ENCODE measurements at regions not wholly inside any gene's neighbourhood (a gene's known extent, or its start where the extent isn't known, plus 50 kb on each side); places are given as distances from the start of the nearest gene placed in this dataset.

- no peaks in the 10 kb centered on the region for H3K9me3 ChIP-seq (ENCODE audit: control insufficient read depth in 2 of 2, insufficient read depth in 1 of 2, low read depth in 1 of 2, low read length in 1 of 2)
- no peaks in the 10 kb centered on the region for H3K4me1 ChIP-seq (ENCODE audit: control insufficient read depth in 3 of 3, insufficient read depth in 2 of 3, low read depth in 1 of 3, low read length in 2 of 3)
- 9 to 23% (median 12%) methylated on average over 12 of the region's 12 CpGs for WGBS, 3 donors
- H3K27me3 ChIP-seq (ENCODE audit: control insufficient read depth in 3 of 3, insufficient read depth in 3 of 3, low read length in 3 of 3), result no peaks in the 10 kb centered on the region
- H3K4me3 ChIP-seq (ENCODE audit: low read depth in 1 of 3, low read length in 3 of 3), result no peak overlapping the region
- no peaks in the 10 kb centered on the region for H3K36me3 ChIP-seq (ENCODE audit: control insufficient read depth in 3 of 3, insufficient read depth in 2 of 3, low read depth in 1 of 3, low read length in 3 of 3)
- DNase-seq, result peak; percentile 77 to 88
- FAIRE-seq, result no peak
- no peak overlapping the region for H3K27ac ChIP-seq (ENCODE audit: low read depth in 1 of 3, low read length in 2 of 3)
Measured at GRCh38 chr15:38817427-38818156, 253.0 kb upstream of the RASGRP1 start.

GRCh38 chr15:38818157-38818790 lies 253.7 kb upstream of the RASGRP1 start:
- H3K4me1 ChIP-seq (ENCODE audit: control insufficient read depth in 3 of 3, insufficient read depth in 2 of 3, low read depth in 1 of 3, low read length in 2 of 3), result no peaks in the 10 kb centered on the region
- WGBS, 3 donors, result 82 to 86% (median 84%) methylated on average over 9 of the region's 9 CpGs
- no peak overlapping the region for H3K4me3 ChIP-seq (ENCODE audit: low read depth in 1 of 3, low read length in 3 of 3)
- DNase-seq (no peak), FAIRE-seq (no peak)
- H3K36me3 ChIP-seq (ENCODE audit: control insufficient read depth in 3 of 3, insufficient read depth in 2 of 3, low read depth in 1 of 3, low read length in 3 of 3), result no peaks in the 10 kb centered on the region
- no peaks in the 10 kb centered on the region for H3K27me3 ChIP-seq (ENCODE audit: control insufficient read depth in 3 of 3, insufficient read depth in 3 of 3, low read length in 3 of 3)
- no peak overlapping the region for H3K27ac ChIP-seq (ENCODE audit: low read depth in 1 of 3, low read length in 2 of 3)
- H3K9me3 ChIP-seq (ENCODE audit: control insufficient read depth in 2 of 2, insufficient read depth in 1 of 2, low read depth in 1 of 2, low read length in 1 of 2), result no peaks in the 10 kb centered on the region

DNA sequence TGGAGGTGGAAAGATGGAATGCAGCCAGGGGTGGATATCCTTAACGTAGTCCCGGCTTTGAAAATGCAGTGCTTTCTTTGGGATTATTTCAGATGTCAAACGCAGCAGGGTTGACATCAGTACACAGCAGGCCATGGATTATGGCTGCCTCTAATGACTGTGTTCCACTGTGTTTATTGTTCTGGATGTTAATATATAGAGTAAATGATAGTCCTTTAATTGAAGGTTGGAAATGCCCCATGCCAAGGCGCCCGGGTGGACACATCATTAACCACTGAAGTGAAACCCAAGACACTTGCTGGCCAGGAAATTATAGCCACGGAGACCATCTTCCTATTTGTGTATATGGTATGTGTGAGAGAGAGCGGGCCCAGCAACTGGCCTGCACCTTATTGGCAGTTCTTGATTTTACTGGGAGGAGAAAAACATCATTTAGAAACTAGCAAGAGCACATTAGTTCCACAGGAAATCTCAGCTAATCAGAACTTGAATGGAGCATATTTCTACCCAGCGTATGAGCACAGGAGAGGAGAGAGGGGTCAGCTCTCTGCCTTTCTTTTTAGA lies 254.9 kb upstream of the RASGRP1 start:
- no peaks in the 10 kb centered on the region for H3K9me3 ChIP-seq (ENCODE audit: control insufficient read depth in 2 of 2, insufficient read depth in 1 of 2, low read depth in 1 of 2, low read length in 1 of 2)
- DNase-seq, result no peak
- H3K4me3 ChIP-seq (ENCODE audit: low read depth in 1 of 3, low read length in 3 of 3), result no peak overlapping the region
- no peak overlapping the region for H3K27ac ChIP-seq (ENCODE audit: low read depth in 1 of 3, low read length in 2 of 3)
- H3K36me3 ChIP-seq (ENCODE audit: control insufficient read depth in 3 of 3, insufficient read depth in 2 of 3, low read depth in 1 of 3, low read length in 3 of 3), result no peaks in the 10 kb centered on the region
- H3K4me1 ChIP-seq (ENCODE audit: control insufficient read depth in 3 of 3, insufficient read depth in 2 of 3, low read depth in 1 of 3, low read length in 2 of 3), result no peaks in the 10 kb centered on the region
- H3K27me3 ChIP-seq (ENCODE audit: control insufficient read depth in 3 of 3, insufficient read depth in 3 of 3, low read length in 3 of 3), result no peaks in the 10 kb centered on the region
- WGBS, 3 donors, result 73 to 80% (median 77%) methylated on average over 8 of the region's 8 CpGs
- no peak for FAIRE-seq

DNA sequence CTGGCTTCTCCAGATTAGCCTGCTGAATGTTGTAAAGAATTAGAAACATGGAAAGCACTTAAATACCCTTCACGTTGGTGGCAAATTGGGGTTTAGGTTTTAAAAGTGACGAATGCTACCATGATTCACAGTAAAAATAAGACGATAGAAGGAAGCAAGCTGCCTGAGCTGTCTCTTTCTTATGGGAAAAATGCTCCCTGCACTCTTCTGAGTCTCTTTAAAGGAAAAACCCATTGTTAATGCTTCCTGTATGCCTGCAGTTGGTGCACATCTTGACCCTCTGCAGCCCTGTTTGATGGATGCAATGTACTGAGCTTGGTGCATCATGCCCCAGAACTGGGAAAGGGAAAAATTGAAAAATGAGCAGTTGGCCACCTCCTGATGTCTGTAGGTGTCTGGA lies 258.6 kb upstream of the RASGRP1 start:
- Histone ChIP-seq H3K27ac (ENCODE audit: low read depth in 1 of 3, low read length in 2 of 3) (no peak overlapping the region), H3K4me1 (ENCODE audit: control insufficient read depth in 3 of 3, insufficient read depth in 2 of 3, low read depth in 1 of 3, low read length in 2 of 3) (no peaks in the 10 kb centered on the region), H3K4me3 (ENCODE audit: low read depth in 1 of 3, low read length in 3 of 3) (no peak overlapping the region), H3K36me3 (ENCODE audit: control insufficient read depth in 3 of 3, insufficient read depth in 2 of 3, low read depth in 1 of 3, low read length in 3 of 3) (no peaks in the 10 kb centered on the region), H3K9me3 (ENCODE audit: control insufficient read depth in 2 of 2, insufficient read depth in 1 of 2, low read depth in 1 of 2, low read length in 1 of 2) (no peaks in the 10 kb centered on the region), H3K27me3 (ENCODE audit: control insufficient read depth in 3 of 3, insufficient read depth in 3 of 3, low read length in 3 of 3) (no peaks in the 10 kb centered on the region)
- WGBS, 3 donors, result 80 to 90% (median 87%) methylated on average over 3 of the region's 3 CpGs
- DNase-seq, result no peak
- no peak for FAIRE-seq

DNA sequence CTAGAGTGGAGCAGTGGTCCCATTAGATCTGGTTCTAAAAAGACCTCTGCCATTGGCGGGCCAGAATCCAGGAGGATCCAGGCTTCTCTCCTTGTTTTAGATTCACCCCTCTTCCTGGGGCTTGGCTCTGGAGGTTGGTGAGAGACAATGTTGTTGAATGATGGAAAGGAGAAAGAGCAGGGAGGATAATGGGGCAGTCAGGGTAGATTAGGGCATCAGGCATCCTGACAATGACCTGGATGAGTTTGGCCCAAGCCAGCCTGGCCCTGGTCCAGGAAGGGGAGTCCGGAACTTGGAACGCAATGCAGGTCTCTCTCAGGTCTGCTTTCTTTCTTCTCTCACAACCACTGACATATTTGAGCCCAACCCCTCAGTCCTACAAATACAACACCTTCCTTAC lies 260.1 kb upstream of the RASGRP1 start:
- H3K27me3 ChIP-seq (ENCODE audit: control insufficient read depth in 3 of 3, insufficient read depth in 3 of 3, low read length in 3 of 3), result no peaks in the 10 kb centered on the region
- 73 to 93% (median 84%) methylated on average over 3 of the region's 3 CpGs for WGBS, 3 donors
- DNase-seq, result no peak

DNA sequence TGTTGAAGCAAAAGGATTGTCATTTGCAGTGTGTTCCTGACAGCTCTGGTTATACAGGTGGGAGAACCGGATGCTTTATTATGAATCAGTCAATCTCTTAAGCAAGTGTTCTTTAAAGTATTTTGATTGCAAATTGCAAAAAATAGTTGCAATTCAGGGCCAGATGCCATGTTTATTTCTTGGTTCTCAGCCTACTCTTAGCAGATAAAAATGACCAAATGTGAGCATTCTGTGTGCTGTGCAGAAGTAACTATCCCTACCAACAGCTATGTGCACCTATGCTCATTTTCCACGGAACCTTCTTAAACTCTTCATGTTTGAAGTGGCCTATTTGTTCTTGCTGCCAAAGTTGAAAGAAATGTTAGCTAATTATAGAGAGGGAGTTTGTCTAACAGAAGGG lies 262.3 kb upstream of the RASGRP1 start:
- no peak for DNase-seq
- H3K9me3 ChIP-seq (ENCODE audit: control insufficient read depth in 2 of 2, insufficient read depth in 1 of 2, low read depth in 1 of 2, low read length in 1 of 2), result no peaks in the 10 kb centered on the region
- no peaks in the 10 kb centered on the region for H3K4me1 ChIP-seq (ENCODE audit: control insufficient read depth in 3 of 3, insufficient read depth in 2 of 3, low read depth in 1 of 3, low read length in 2 of 3)
- WGBS, 3 donors, result 69 to 85% (median 76%) methylated on average over 2 of the region's 2 CpGs
- no peak overlapping the region for H3K4me3 ChIP-seq (ENCODE audit: low read depth in 1 of 3, low read length in 3 of 3)
- H3K36me3 ChIP-seq (ENCODE audit: control insufficient read depth in 3 of 3, insufficient read depth in 2 of 3, low read depth in 1 of 3, low read length in 3 of 3), result no peaks in the 10 kb centered on the region
- FAIRE-seq, result no peak
- H3K27me3 ChIP-seq (ENCODE audit: control insufficient read depth in 3 of 3, insufficient read depth in 3 of 3, low read length in 3 of 3), result peaks cover 0 to 1% (median 0%) of the 10 kb centered on the region in 3 donors
- H3K27ac ChIP-seq (ENCODE audit: low read depth in 1 of 3, low read length in 2 of 3), result no peak overlapping the region

More for the DNA sequence above, 260.1 kb upstream of the RASGRP1 start:
- Histone ChIP-seq H3K4me3 (ENCODE audit: low read depth in 1 of 3, low read length in 3 of 3) (no peak overlapping the region), H3K9me3 (ENCODE audit: control insufficient read depth in 2 of 2, insufficient read depth in 1 of 2, low read depth in 1 of 2, low read length in 1 of 2) (no peaks in the 10 kb centered on the region), H3K36me3 (ENCODE audit: control insufficient read depth in 3 of 3, insufficient read depth in 2 of 3, low read depth in 1 of 3, low read length in 3 of 3) (no peaks in the 10 kb centered on the region), H3K4me1 (ENCODE audit: control insufficient read depth in 3 of 3, insufficient read depth in 2 of 3, low read depth in 1 of 3, low read length in 2 of 3) (no peaks in the 10 kb centered on the region), H3K27ac (ENCODE audit: low read depth in 1 of 3, low read length in 2 of 3) (no peak overlapping the region)
- FAIRE-seq, result no peak

DNA sequence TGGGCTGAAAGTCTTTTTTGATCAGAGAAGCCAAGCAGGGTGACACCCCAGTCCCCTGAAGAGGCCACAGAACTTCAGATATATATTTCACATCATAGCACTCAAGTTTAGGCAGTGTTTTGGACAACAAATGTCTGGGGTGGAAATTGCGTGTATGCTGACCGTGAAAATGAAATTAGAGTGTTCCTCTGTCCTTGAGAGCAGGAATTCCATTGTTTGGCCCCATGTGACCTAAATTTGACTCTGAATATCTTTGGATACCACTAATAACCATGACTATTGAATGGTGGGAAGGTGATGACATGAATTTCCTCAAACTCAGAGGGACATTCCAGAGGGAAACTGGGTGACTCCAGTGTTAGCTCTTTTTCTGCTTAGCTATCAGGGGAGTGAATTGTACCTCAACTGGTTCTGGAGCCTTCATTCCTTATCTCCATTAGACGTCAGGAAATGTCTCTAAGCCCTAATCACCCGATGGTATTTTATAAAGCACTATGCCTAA lies 263.5 kb upstream of the RASGRP1 start:
- Histone ChIP-seq H3K9me3 (ENCODE audit: control insufficient read depth in 2 of 2, insufficient read depth in 1 of 2, low read depth in 1 of 2, low read length in 1 of 2) (no peaks in the 10 kb centered on the region), H3K27me3 (ENCODE audit: control insufficient read depth in 3 of 3, insufficient read depth in 3 of 3, low read length in 3 of 3) (peaks cover 0 to 1% (median 0%) of the 10 kb centered on the region in 3 donors), H3K27ac (ENCODE audit: low read depth in 1 of 3, low read length in 2 of 3) (no peak overlapping the region), H3K4me3 (ENCODE audit: low read depth in 1 of 3, low read length in 3 of 3) (no peak overlapping the region), H3K4me1 (ENCODE audit: control insufficient read depth in 3 of 3, insufficient read depth in 2 of 3, low read depth in 1 of 3, low read length in 2 of 3) (no peaks in the 10 kb centered on the region), H3K36me3 (ENCODE audit: control insufficient read depth in 3 of 3, insufficient read depth in 2 of 3, low read depth in 1 of 3, low read length in 3 of 3) (no peaks in the 10 kb centered on the region)
- DNase-seq, result no peak
- WGBS, 3 donors, result 54 to 59% (median 57%) methylated on average over 4 of the region's 4 CpGs
- no peak for FAIRE-seq

DNA sequence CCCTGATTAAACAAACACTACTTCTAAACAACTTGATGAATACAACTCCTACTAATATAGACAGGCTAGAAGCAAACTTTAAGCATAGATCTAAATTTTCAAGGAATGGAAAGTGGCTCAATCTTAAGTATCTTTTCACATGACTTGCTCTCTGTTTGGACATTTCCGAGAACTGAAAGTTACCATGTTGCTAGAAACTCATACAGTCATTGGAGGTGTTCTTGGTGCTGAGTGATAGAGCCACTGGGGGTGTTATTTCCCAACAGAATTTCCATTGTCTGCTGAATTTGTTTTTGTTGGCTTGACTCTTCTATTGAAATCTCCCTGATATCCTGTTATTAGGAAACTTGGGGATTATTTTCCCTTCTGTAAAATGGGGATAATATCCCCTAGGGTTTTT lies 264.5 kb upstream of the RASGRP1 start:
- Histone ChIP-seq H3K9me3 (ENCODE audit: control insufficient read depth in 2 of 2, insufficient read depth in 1 of 2, low read depth in 1 of 2, low read length in 1 of 2) (no peaks in the 10 kb centered on the region), H3K4me3 (ENCODE audit: low read depth in 1 of 3, low read length in 3 of 3) (no peak overlapping the region), H3K27me3 (ENCODE audit: control insufficient read depth in 3 of 3, insufficient read depth in 3 of 3, low read length in 3 of 3) (peaks cover 0 to 1% (median 0%) of the 10 kb centered on the region in 3 donors), H3K4me1 (ENCODE audit: control insufficient read depth in 3 of 3, insufficient read depth in 2 of 3, low read depth in 1 of 3, low read length in 2 of 3) (no peaks in the 10 kb centered on the region), H3K36me3 (ENCODE audit: control insufficient read depth in 3 of 3, insufficient read depth in 2 of 3, low read depth in 1 of 3, low read length in 3 of 3) (no peaks in the 10 kb centered on the region), H3K27ac (ENCODE audit: low read depth in 1 of 3, low read length in 2 of 3) (no peak overlapping the region)
- no peak for FAIRE-seq
- DNase-seq, result no peak
- WGBS, 3 donors, result 89 to 93% (median 91%) methylated on average over 1 of the region's 1 CpG

Measured in small intestine (tissue), 7 donors.